G401 (cell line): ENCODE measurements at regions not wholly inside any gene's neighbourhood (a gene's known extent, or its start where the extent isn't known, plus 50 kb on each side); places are given as distances from the start of the nearest gene placed in this dataset.

Experiments
- DNase-seq: peaks from one replicate; pipeline ENCODE4 v3.0.0-alpha.2; 2015; ENCODE audit warnings: low spot score
- in situ Hi-C: cut with HindIII; loops from 2 replicates; pipeline ENCODE4 v1.10.0; 2016; ENCODE audit warnings: low sequenced_read_pairs, mixed read lengths

DNA sequence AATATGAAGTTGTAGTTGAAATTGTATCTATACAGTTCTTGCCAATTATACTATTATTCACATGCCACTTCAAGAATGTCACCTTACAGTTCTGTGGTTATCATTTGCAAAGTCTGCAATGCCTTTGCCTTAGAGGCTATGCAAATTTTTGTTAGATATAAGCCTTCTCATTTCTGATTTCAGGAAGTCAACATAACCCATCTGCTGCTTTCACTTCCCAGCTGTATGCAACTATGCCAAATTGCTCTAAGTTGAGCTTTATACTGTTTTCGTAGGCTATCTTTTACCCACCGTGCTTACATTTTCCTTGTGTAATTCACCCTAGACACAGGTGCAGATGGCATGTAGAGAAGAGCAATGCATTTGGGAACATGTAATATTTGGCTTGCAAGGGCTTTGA is 1083.0 kb downstream of the CDH9 start:
- DNase-seq = no peak
- in situ Hi-C loops = no loop called here

DNA sequence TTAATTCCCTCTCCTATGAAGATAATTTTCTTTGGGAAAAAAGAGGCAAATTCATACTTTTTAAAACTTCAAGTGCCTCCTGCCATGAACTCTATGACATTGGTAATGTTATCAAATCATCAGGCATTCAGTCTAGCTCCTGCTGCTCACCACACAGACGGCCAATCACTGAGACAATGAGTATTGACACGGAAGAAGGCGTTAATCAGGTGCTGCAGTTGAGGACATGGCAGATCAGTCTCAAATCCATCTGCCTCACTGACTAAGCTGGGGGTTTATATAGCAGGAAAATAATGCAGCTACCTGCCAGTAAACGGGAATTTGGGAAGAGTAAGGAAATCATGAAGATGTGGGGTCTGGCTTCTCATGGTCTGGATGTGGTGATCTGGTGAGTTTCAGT is 1087.7 kb downstream of the CDH9 start:
- in situ Hi-C loops = no loop called here

DNA sequence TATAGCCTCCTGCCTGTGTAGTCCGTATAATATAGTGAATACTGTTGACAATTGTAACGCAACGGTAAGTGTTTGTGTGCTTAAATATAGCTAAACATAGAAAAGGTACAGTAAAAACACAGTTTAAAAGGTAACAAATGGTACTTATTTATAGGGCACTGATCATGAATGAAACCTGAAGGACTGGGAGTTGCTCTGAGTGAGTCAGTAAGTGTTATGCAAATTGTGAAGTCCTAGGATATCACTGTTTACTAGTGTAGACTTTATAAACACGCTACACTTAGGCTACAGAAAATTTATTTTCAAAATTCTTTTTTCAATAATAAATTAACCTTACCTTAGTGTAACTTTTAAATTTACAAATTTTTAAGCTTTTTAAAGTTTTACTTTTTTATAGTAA is 1090.1 kb downstream of the CDH9 start:
- in situ Hi-C loops = no loop called here
- DNase-seq = no peak

More for the DNA sequence above, 1087.7 kb downstream of the CDH9 start:
- DNase-seq = no peak

- in situ Hi-C loops = no loop called here
- DNase-seq = no peak
These were observed 1093.6 kb downstream of the CDH9 start for GRCh38 chr5:25944786-25945185.

DNA sequence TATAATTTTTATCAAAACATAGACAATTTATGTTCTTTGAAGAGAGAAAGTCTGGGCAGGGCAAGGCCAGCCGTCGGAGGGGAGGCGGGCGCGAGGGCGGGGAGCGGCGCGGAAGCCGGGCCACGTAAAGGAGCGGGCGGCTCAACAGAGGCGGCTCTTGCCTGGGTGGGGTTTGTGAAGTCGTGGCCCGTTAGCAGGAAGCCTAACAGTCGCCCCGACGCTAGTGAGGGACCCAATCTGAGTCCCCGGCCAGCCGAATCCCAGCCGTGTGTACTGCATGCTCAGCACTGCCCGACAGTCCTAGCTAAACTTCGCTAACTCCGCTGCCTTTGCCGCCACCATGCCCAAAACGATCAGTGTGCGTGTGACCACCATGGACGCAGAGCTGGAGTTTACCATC is 1129.2 kb downstream of the CDH9 start:
- in situ Hi-C loops = no loop called here
- DNase-seq = no peak

- no peak for DNase-seq
- in situ Hi-C loops = no loop called here
These were observed 1132.7 kb downstream of the CDH9 start for GRCh38 chr5:25905646-25906045.

DNA sequence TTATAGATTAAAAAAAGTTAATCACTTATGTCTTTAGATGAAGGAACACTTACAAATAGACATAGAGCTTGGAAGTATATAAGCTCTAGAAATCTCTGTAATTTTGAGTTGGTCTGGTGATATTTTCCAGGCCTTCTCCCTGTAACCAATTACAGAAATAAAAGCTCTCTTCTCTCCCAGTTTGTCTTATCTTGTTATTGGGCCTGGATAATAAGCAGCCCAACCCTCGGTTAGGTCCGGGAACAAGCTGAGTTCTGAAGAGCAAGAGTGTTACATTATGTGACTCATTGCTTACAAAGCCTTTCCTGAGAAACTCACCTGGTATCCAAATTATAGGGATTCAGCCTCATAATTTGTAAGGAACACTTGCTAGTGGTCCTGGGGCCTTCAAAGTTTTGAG is 1146.2 kb downstream of the CDH9 start:
- in situ Hi-C loops = no loop called here
- DNase-seq = no peak

DNA sequence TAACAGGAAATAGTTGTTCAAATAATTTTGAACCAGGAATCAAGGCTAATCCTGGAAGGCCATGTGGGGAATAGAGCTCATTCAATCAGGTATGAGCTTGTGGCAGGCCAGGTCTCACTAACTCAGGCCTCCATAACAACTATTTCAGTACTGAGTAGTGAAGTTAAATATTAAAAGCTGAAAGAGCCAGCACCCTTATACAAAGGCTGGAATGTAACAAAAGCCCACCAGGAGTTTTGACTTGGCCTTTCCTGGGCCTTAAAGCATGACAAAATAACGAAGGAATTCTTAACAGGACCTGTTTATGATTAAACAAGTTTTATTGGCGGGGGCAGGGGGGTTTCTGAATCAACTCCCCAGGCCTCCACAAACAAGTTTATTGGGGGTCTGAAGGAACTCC is 1146.7 kb downstream of the CDH9 start:
- in situ Hi-C loops = no loop called here
- no peak for DNase-seq

- DNase-seq = no peak
- in situ Hi-C loops = no loop called here
These were observed 1156.9 kb downstream of the CDH9 start for GRCh38 chr5:25881318-25882036.

DNA sequence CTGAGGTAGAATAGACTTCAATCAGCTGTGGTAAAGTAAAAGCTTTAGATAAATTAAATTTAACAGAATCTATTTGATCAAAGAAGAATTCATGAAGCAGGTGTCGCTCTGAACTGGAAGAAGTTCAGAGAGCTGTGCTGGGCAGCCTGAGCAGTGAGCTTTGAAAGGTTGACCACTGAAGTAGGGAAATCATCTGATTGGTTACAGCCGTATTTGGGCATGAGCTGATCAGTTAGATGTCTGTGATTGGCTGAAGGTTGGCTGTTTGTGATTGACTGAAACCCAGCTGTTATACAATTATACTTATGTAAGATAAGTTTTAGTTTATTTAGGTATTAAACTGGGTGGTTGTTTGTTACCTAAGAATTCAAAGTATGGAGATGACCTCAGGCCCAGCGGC is 1174.6 kb downstream of the CDH9 start:
- in situ Hi-C loops = no loop called here

DNA sequence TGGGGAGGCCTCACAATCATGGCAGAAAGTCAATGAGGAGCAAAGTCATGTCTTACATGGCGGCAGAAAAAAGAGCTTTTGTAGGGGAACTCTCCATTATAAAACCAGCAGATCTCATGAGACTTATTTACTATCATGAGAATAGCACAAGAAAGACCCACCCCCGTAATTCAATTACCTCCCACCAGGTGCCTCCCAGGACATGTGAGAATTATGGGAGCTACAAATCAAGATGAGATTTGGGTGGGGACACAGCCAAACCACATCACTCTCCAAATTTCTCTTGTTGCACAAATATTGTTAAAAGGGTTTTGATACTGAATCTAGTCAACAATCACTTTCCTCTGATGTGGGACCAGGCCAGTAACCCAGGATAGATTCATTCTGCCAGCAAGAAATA is 1176.1 kb downstream of the CDH9 start:
- DNase-seq = no peak
- in situ Hi-C loops = no loop called here

More for the DNA sequence above, 1174.6 kb downstream of the CDH9 start:
- no peak for DNase-seq

- DNase-seq = no peak
- in situ Hi-C loops = no loop called here
These were observed 1180.4 kb downstream of the CDH9 start for GRCh38 chr5:25858019-25858418.

GRCh38 chr5:25851301-25851700 is 1187.1 kb downstream of the CDH9 start:
- no peak for DNase-seq
- in situ Hi-C loops = no loop called here

- in situ Hi-C loops = no loop called here
- no peak for DNase-seq
These were observed 1187.8 kb downstream of the CDH9 start for GRCh38 chr5:25850581-25850980.

- DNase-seq = no peak
- in situ Hi-C loops = no loop called here
These were observed 1189.1 kb downstream of the CDH9 start for GRCh38 chr5:25849270-25849669.

- DNase-seq = no peak
- in situ Hi-C loops = no loop called here
These were observed 1178.6 kb upstream of the CDH10 start for GRCh38 chr5:25823330-25823873.
